Neural cell (in vitro differentiated cells): ENCODE measurements at regions not wholly inside any gene's neighbourhood (a gene's known extent, or its start where the extent isn't known, plus 50 kb on each side); places are given as distances from the start of the nearest gene placed in this dataset.

Source experiments
- EP300 ChIP-seq: fragments of 450-650 bp; conservative IDR thresholded peaks from 2 replicates; pipeline ENCODE4 v1.6.1; 2014; ENCODE audit warnings: antibody characterized with exemption, mild to moderate bottlenecking, moderate library complexity; ENCODE audit not compliant: poor library complexity, severe bottlenecking
- EZH2 ChIP-seq: fragments of 200-600, 300-800 bp; shearing (Covaris generic), sonication (generic); IDR thresholded peaks from 2 replicates; pipeline ENCODE4 v1.6.1; 2014; ENCODE audit warnings: antibody characterized with exemption, low read length, borderline replicate concordance, mild to moderate bottlenecking; ENCODE audit not compliant: insufficient read depth, poor library complexity, severe bottlenecking
- MXI1 ChIP-seq: fragments of 450-650 bp; conservative IDR thresholded peaks from 2 replicates; pipeline ENCODE4 v1.6.1; 2014; ENCODE audit warnings: antibody characterized with exemption, mild to moderate bottlenecking; ENCODE audit not compliant: poor library complexity, severe bottlenecking
- POLR2AphosphoS5 ChIP-seq: IDR thresholded peaks from 2 replicates; pipeline ENCODE4 v1.6.1; 2012
- RAD21 ChIP-seq: fragments of 450-650 bp; conservative IDR thresholded peaks from 2 replicates; pipeline ENCODE4 v1.6.1; 2014; ENCODE audit warnings: antibody characterized with exemption, mild to moderate bottlenecking, moderate library complexity
- TAF1 ChIP-seq: IDR thresholded peaks from 2 replicates; pipeline ENCODE4 v1.6.1; 2012; ENCODE audit warnings: low read depth
- TF ChIP-seq, protein P1 (sequence below): fragments of 450-650 bp; IDR thresholded peaks from 2 replicates; pipeline ENCODE4 v1.5.1; 2014; ENCODE audit warnings: antibody characterized with exemption, mild to moderate bottlenecking, moderate library complexity; ENCODE audit not compliant: poor library complexity, severe bottlenecking

DNA sequence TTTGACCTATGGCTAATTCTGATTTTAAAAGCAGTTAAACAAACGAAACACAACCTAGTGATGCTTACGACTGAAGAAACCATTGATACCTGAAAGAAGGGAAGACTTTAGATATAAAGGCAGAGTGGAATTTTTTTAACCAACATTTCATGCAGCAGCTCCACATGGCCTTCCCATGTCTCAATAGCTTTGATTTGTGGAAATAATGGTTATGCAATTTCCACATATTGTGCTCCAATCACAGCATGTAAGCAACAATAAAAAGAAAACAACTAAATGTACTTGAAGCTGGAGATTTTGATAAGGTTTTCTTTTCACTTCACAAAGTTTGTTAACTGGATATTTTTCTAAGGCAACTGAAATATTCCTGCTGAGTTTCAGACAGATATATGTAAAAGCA lies 82.0 kb upstream of the SLC39A10 start:
- TF ChIP-seq, protein P1, sequence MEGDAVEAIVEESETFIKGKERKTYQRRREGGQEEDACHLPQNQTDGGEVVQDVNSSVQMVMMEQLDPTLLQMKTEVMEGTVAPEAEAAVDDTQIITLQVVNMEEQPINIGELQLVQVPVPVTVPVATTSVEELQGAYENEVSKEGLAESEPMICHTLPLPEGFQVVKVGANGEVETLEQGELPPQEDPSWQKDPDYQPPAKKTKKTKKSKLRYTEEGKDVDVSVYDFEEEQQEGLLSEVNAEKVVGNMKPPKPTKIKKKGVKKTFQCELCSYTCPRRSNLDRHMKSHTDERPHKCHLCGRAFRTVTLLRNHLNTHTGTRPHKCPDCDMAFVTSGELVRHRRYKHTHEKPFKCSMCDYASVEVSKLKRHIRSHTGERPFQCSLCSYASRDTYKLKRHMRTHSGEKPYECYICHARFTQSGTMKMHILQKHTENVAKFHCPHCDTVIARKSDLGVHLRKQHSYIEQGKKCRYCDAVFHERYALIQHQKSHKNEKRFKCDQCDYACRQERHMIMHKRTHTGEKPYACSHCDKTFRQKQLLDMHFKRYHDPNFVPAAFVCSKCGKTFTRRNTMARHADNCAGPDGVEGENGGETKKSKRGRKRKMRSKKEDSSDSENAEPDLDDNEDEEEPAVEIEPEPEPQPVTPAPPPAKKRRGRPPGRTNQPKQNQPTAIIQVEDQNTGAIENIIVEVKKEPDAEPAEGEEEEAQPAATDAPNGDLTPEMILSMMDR: no peak
- TF ChIP-seq EP300 (no peak), EZH2 (no peak), MXI1 (no peak), POLR2AphosphoS5 (no peak), RAD21 (no peak), TAF1 (no peak)
